GM19240 (cell line): ENCODE measurements at regions not wholly inside any gene's neighbourhood (a gene's known extent, or its start where the extent isn't known, plus 50 kb on each side); places are given as distances from the start of the nearest gene placed in this dataset.
"Not testable (repeated sequence)": the region's sequence is repeated elsewhere in the genome, so short reads cannot be mapped to it uniquely, and the experiment has no call there.

Source experiments
- DNase-seq: peaks from one replicate; pipeline ENCODE4 v3.0.0; 2011; ENCODE audit warnings: low spot score; ENCODE audit not compliant: insufficient read length

GRCh38 chr7:52365349-52365748, 670.1 kb upstream of the POM121L12 start:
- DNase-seq, result no peak

GRCh38 chr7:52362521-52362920, 672.9 kb upstream of the POM121L12 start:
- no peak for DNase-seq

GRCh38 chr7:52360541-52360940, 674.9 kb upstream of the POM121L12 start:
- no peak for DNase-seq

GRCh38 chr7:52355053-52355452, 680.4 kb upstream of the POM121L12 start:
- no peak for DNase-seq

- DNase-seq, result no peak
Measured at GRCh38 chr7:52352013-52352981, 683.1 kb upstream of the POM121L12 start.

GRCh38 chr7:52344015-52344414, 691.4 kb upstream of the POM121L12 start:
- no peak for DNase-seq

GRCh38 chr7:52340067-52340466, 695.4 kb upstream of the POM121L12 start:
- DNase-seq, result no peak

- DNase-seq, result not testable (repeated sequence)
Measured at GRCh38 chr7:52328328-52328727, 707.1 kb upstream of the POM121L12 start.

GRCh38 chr7:52325237-52325636, 710.2 kb upstream of the POM121L12 start:
- no peak for DNase-seq

GRCh38 chr7:52323202-52323746, 712.2 kb upstream of the POM121L12 start:
- no peak for DNase-seq

GRCh38 chr7:52320610-52321009, 714.8 kb upstream of the POM121L12 start:
- no peak for DNase-seq

GRCh38 chr7:52317921-52318320, 717.5 kb upstream of the POM121L12 start:
- DNase-seq, result no peak

- DNase-seq, result no peak
Measured at GRCh38 chr7:52311886-52312285, 723.5 kb upstream of the POM121L12 start.

GRCh38 chr7:52309631-52310030, 725.8 kb upstream of the POM121L12 start:
- no peak for DNase-seq

GRCh38 chr7:52302765-52303520, 732.5 kb upstream of the POM121L12 start:
- DNase-seq, result no peak

- DNase-seq, result no peak
Measured at GRCh38 chr7:52297128-52297527, 738.3 kb upstream of the POM121L12 start.

- DNase-seq, result no peak
Measured at GRCh38 chr7:52294942-52295341, 740.5 kb upstream of the POM121L12 start.

- DNase-seq, result no peak
Measured at GRCh38 chr7:52289247-52289646, 746.2 kb upstream of the POM121L12 start.

GRCh38 chr7:52287698-52288097, 747.7 kb upstream of the POM121L12 start:
- DNase-seq, result no peak

- no peak for DNase-seq
Measured at GRCh38 chr7:52285689-52286088, 749.7 kb upstream of the POM121L12 start.

GRCh38 chr7:52283335-52283734, 752.1 kb upstream of the POM121L12 start:
- no peak for DNase-seq
